HAP-1 (cell line): ENCODE measurements at regions not wholly inside any gene's neighbourhood (a gene's known extent, or its start where the extent isn't known, plus 50 kb on each side); places are given as distances from the start of the nearest gene placed in this dataset.
A peak's percentile ranks its signal among the peaks of the same experiment; 100 is the strongest.

Source experiments
- DNase-seq, 2 experiments: peaks; one replicate each; pipeline ENCODE4 v3.0.0-alpha.2; 2016 to 2020; ENCODE audit warnings: low spot score in 2 of 2
- H3K27me3 ChIP-seq: fragments of 250-450 bp; sonication (Bioruptor Pico); 2 replicates; pipeline ENCODE4 v1.5.1; 2020; ENCODE audit warnings: low read depth, mild to moderate bottlenecking, moderate library complexity
- H3K36me3 ChIP-seq: fragments of 250-450 bp; sonication (Bioruptor Pico); replicated peaks from 2 replicates; pipeline ENCODE4 v1.5.1; 2020; ENCODE audit warnings: mild to moderate bottlenecking
- H3K4me1 ChIP-seq: fragments of 250-450 bp; sonication (Bioruptor Pico); 2 replicates; pipeline ENCODE4 v1.5.1; 2020; ENCODE audit warnings: mild to moderate bottlenecking
- H3K4me3 ChIP-seq: fragments of 250-450 bp; sonication (Bioruptor Pico); 2 replicates; pipeline ENCODE4 v1.5.1; 2020; ENCODE audit warnings: mild to moderate bottlenecking, moderate library complexity
- H3K9me3 ChIP-seq: fragments of 250-450 bp; sonication (Bioruptor Pico); 2 replicates; pipeline ENCODE4 v1.5.1; 2020; ENCODE audit warnings: mild to moderate bottlenecking, moderate library complexity
- in situ Hi-C: fragments of 300-500 bp; cut with MboI; formaldehyde crosslinking; loops from 3 replicates; pipeline ENCODE4 v1.14.3; 2020; ENCODE audit warnings: low sequenced_read_pairs, inconsistent platforms, mixed read lengths

- H3K4me3 ChIP-seq = no peak overlapping the region
- peaks cover 48% of the 10 kb centered on the region for H3K36me3 ChIP-seq
- in situ Hi-C loops = loop anchor here (25.0 kb wide), 1 partner anchor 745 kb away; the partner anchor contains the start of gene SETD1A
These were observed 166.7 kb upstream of the ZNF267 start for GRCh38 chr16:31706925-31707324.

GRCh38 chr16:31707743-31708335, 165.8 kb upstream of the ZNF267 start:
- Histone ChIP-seq H3K36me3 (peaks cover 48% of the 10 kb centered on the region), H3K4me1 (peaks cover 3% of the 10 kb centered on the region), H3K9me3 (no peaks in the 10 kb centered on the region), H3K27me3 (no peaks in the 10 kb centered on the region), H3K4me3 (no peak overlapping the region)
- no peak for DNase-seq
- in situ Hi-C loops = loop anchor here (25.0 kb wide), 1 partner anchor 746 kb away; the partner anchor contains the start of gene SETD1A

More at GRCh38 chr16:31706925-31707324, 166.7 kb upstream of the ZNF267 start:
- H3K9me3 ChIP-seq = no peaks in the 10 kb centered on the region
- DNase-seq = no peak
- no peaks in the 10 kb centered on the region for H3K27me3 ChIP-seq
- no peaks in the 10 kb centered on the region for H3K4me1 ChIP-seq

- peaks cover 45% of the 10 kb centered on the region for H3K36me3 ChIP-seq
- no peaks in the 10 kb centered on the region for H3K9me3 ChIP-seq
- H3K4me1 ChIP-seq = peaks cover 3% of the 10 kb centered on the region
- in situ Hi-C loops = loop anchor here (25.0 kb wide), 1 partner anchor 746 kb away; the partner anchor contains the start of gene SETD1A
- no peak overlapping the region for H3K4me3 ChIP-seq
- no peak for DNase-seq
- no peaks in the 10 kb centered on the region for H3K27me3 ChIP-seq
These were observed 165.3 kb upstream of the ZNF267 start for GRCh38 chr16:31708348-31708747.

GRCh38 chr16:31709181-31709580, 164.4 kb upstream of the ZNF267 start:
- no peaks in the 10 kb centered on the region for H3K27me3 ChIP-seq
- no peaks in the 10 kb centered on the region for H3K9me3 ChIP-seq
- H3K4me1 ChIP-seq = peaks cover 3% of the 10 kb centered on the region
- in situ Hi-C loops = loop anchor here (25.0 kb wide), 1 partner anchor 747 kb away; the partner anchor contains the start of gene SETD1A
- no peak overlapping the region for H3K4me3 ChIP-seq
- H3K36me3 ChIP-seq = peaks cover 40% of the 10 kb centered on the region
- DNase-seq = no peak

- no peaks in the 10 kb centered on the region for H3K9me3 ChIP-seq
- H3K27me3 ChIP-seq = no peaks in the 10 kb centered on the region
- in situ Hi-C loops = loop anchor here (25.0 kb wide), 1 partner anchor 748 kb away; the partner anchor contains the start of gene SETD1A
- no peak overlapping the region for H3K4me3 ChIP-seq
- peaks cover 31% of the 10 kb centered on the region for H3K36me3 ChIP-seq
- DNase-seq = no peak
- H3K4me1 ChIP-seq = peaks cover 6% of the 10 kb centered on the region
These were observed 163.5 kb upstream of the ZNF267 start for GRCh38 chr16:31710134-31710533.

GRCh38 chr16:31710880-31711279, 162.7 kb upstream of the ZNF267 start:
- DNase-seq = no peak
- H3K4me1 ChIP-seq = peaks cover 6% of the 10 kb centered on the region
- H3K36me3 ChIP-seq = peaks cover 30% of the 10 kb centered on the region
- no peaks in the 10 kb centered on the region for H3K27me3 ChIP-seq
- H3K4me3 ChIP-seq = no peak overlapping the region
- in situ Hi-C loops = loop anchor here (25.0 kb wide), 1 partner anchor 749 kb away; the partner anchor contains the start of gene SETD1A
- no peaks in the 10 kb centered on the region for H3K9me3 ChIP-seq

- peaks cover 6% of the 10 kb centered on the region for H3K4me1 ChIP-seq
- H3K36me3 ChIP-seq = peaks cover 28% of the 10 kb centered on the region
- H3K9me3 ChIP-seq = no peaks in the 10 kb centered on the region
- no peaks in the 10 kb centered on the region for H3K27me3 ChIP-seq
- in situ Hi-C loops = loop anchor here (25.0 kb wide), 1 partner anchor 749 kb away; the partner anchor contains the start of gene SETD1A
- H3K4me3 ChIP-seq = no peak overlapping the region
- no peak for DNase-seq
These were observed 162.2 kb upstream of the ZNF267 start for GRCh38 chr16:31711344-31711845.

- Histone ChIP-seq H3K4me3 (no peak overlapping the region), H3K27me3 (no peaks in the 10 kb centered on the region), H3K4me1 (peaks cover 6% of the 10 kb centered on the region), H3K9me3 (no peaks in the 10 kb centered on the region), H3K36me3 (peaks cover 21% of the 10 kb centered on the region)
- DNase-seq = no peak
- in situ Hi-C loops = loop anchor here (25.0 kb wide), 1 partner anchor 750 kb away; the partner anchor contains the start of gene SETD1A
These were observed 161.5 kb upstream of the ZNF267 start for GRCh38 chr16:31712064-31712540.

GRCh38 chr16:31713071-31713944, 160.3 kb upstream of the ZNF267 start:
- in situ Hi-C loops = loop anchor here (25.0 kb wide), 1 partner anchor 751 kb away; the partner anchor contains the start of gene SETD1A
- Histone ChIP-seq H3K27me3 (no peaks in the 10 kb centered on the region), H3K9me3 (no peaks in the 10 kb centered on the region), H3K4me3 (peak overlapping the region; percentile 69), H3K36me3 (peaks cover 11% of the 10 kb centered on the region), H3K4me1 (peaks cover 6% of the 10 kb centered on the region)
- DNase-seq = peak; percentile 94 to 97

GRCh38 chr16:31713945-31714902, 159.4 kb upstream of the ZNF267 start:
- in situ Hi-C loops = loop anchor here (25.0 kb wide), 1 partner anchor 752 kb away; the partner anchor contains the start of gene SETD1A
- peaks cover 6% of the 10 kb centered on the region for H3K4me1 ChIP-seq
- DNase-seq = peak in 1 of 2 experiments; percentile 64

GRCh38 chr16:31714903-31715504, 158.6 kb upstream of the ZNF267 start:
- Histone ChIP-seq H3K27me3 (no peaks in the 10 kb centered on the region), H3K9me3 (no peaks in the 10 kb centered on the region), H3K4me1 (peaks cover 6% of the 10 kb centered on the region), H3K4me3 (no peak overlapping the region), H3K36me3 (peaks cover 10% of the 10 kb centered on the region)
- in situ Hi-C loops = loop anchor here (25.0 kb wide), 1 partner anchor 753 kb away; the partner anchor contains the start of gene SETD1A
- DNase-seq = no peak

More at GRCh38 chr16:31713945-31714902, 159.4 kb upstream of the ZNF267 start:
- H3K9me3 ChIP-seq = no peaks in the 10 kb centered on the region
- peak overlapping the region; percentile 69 for H3K4me3 ChIP-seq
- peaks cover 10% of the 10 kb centered on the region for H3K36me3 ChIP-seq
- H3K27me3 ChIP-seq = no peaks in the 10 kb centered on the region

- Histone ChIP-seq H3K4me3 (no peak overlapping the region), H3K9me3 (no peaks in the 10 kb centered on the region), H3K36me3 (peaks cover 10% of the 10 kb centered on the region), H3K27me3 (no peaks in the 10 kb centered on the region), H3K4me1 (peaks cover 6% of the 10 kb centered on the region)
- DNase-seq = no peak
- in situ Hi-C loops = loop anchor here (25.0 kb wide), 1 partner anchor 754 kb away; the partner anchor contains the start of gene SETD1A
These were observed 157.7 kb upstream of the ZNF267 start for GRCh38 chr16:31715915-31716314.
